ENCODE measurements at regions not wholly inside any gene's neighbourhood (a gene's known extent, or its start where the extent isn't known, plus 50 kb on each side); places are given as distances from the start of the nearest gene placed in this dataset.
"Not testable (repeated sequence)": the region's sequence is repeated elsewhere in the genome, so short reads cannot be mapped to it uniquely, and the experiment has no call there.

DNA sequence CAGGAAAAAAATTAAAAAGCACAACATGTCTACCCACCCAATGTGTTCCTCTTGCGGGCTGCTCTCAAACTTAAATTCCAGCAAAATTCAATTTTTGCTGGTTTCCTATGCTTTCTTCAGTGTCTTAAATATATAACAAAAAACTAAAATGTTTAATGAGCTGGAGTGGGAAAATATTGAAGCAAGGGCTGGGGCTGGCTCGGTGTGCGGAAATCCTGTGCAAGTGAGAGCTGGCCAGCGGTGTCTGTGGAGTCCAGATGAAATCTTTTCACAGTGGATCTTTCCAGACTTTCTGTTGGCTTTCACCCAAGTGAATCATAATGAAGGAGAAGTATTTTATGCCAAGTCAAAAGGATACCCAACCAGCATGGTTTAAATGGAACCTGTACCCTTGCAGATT lies 1733.6 kb downstream of the TP53TG3F start:
- no peak for DNase-seq (ENCODE audit: extremely low read depth in 1 of 11, low read depth in 9 of 11, low spot score in 4 of 11)

DNA sequence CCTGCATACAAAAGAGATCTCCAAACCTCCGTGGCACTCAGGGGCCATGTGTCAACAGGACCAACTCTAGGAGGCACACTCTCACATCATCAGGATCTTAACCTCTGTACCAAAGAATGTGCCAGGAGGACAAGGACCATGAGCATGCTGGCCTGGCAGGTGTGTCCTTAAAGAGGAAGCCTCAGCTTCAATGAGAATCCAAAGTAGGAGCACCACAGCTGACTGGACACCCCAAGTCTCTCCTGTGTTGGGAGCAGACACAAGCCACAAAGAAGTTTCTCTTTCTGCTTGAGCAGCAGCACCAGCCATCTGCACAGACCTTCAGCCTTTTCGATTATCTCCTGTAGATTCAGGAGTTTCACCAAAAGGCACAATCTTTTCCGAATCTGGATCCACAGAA lies 1734.5 kb downstream of the TP53TG3F start:
- no peak for DNase-seq (ENCODE audit: extremely low read depth in 1 of 11, low read depth in 9 of 11, low spot score in 4 of 11)

DNA sequence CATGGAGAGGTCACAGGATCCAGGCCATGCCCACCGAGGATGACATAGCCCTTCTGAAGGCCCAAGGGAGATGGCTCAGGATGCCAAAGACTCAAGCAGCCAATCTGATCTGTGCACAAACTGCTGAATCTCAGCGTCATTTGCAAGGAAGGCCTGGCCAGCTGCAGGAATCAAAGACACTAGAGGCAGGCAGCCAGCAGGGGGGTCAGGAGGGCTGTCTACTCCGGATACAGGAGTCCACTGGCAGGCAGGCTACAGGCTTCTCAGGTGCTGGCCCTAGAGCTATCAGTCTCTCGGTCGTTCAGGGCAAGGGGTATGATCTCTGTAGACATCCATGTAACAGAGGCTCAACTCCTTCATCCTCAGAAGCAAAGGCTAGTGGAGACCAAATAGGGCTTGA lies 1735.3 kb downstream of the TP53TG3F start:
- DNase-seq (ENCODE audit: extremely low read depth in 1 of 11, low read depth in 9 of 11, low spot score in 4 of 11): no peak

DNA sequence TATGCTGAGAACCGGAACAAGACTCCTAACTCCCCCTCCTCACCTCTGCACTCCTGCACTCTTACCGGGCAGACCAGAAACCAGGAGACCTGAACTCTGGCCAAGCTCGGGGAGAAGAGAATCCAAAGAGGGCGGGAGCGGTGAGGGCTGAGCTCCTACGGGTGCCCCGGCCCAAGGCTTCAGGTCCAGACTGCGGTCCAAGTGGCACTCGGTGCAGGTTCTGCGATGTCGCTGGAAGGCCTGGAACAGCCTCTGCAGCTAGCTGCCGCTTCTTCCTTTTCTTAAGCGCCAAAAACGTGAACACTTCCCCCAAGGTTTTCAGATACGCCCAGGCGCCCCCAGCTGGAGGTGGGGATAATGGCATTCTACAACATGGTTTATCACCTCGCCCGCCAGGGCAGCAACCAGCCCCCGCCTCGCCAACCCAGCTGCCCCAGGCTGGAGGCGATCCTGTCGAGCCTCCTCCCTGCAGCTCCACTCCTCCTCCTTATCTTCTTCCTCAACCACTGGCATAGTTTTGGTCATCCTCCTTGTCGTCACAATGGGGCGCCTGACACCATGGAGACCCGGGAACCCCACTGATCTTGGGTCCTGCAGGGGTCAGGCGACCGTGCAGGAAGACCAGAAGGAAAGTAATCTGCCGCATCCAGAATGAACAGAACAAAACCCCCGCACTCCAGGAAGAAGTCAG lies 1735.9 kb downstream of the TP53TG3F start:
- no peak for DNase-seq (ENCODE audit: extremely low read depth in 1 of 11, low read depth in 9 of 11, low spot score in 4 of 11)

DNA sequence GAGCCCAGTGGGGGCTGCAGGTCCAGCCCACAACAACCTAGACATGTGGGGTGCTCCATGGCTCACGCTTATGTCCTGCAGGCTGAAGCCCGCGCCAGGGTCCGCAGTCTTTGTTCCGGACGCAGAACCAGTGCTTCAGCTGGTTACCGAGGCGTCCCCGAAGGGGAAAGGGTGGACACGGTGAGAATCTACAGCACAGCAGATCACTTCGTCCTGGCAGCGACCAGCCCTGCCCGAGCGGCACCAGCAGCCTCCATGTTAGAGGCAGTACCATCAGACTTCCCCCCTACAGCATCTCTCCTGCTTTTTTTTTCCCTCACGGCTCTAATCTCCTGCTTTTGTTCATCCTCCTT lies 1736.4 kb downstream of the TP53TG3F start:
- no peak for DNase-seq (ENCODE audit: extremely low read depth in 1 of 11, low read depth in 9 of 11, low spot score in 4 of 11)

DNA sequence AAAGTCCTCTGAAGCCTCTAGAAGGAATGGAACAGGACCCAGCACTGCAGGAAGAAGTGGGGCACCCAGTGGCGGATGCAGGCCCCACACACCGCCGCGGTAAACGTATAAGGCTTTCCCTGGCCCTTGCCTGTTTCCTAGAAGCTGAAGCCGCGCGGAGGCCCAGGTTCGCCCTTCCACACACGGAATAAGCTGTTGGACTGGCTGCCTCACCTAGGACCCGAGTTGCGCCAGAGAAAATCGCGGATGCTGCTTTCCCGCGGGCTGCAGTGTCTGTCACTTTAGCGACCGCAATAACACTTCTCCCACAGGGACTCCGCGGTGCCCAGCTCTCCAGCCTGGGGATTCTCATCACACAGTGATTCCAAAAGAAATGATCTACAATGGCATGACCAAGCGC lies 1736.9 kb downstream of the TP53TG3F start:
- DNase-seq (ENCODE audit: extremely low read depth in 1 of 11, low read depth in 9 of 11, low spot score in 4 of 11): no peak

DNA sequence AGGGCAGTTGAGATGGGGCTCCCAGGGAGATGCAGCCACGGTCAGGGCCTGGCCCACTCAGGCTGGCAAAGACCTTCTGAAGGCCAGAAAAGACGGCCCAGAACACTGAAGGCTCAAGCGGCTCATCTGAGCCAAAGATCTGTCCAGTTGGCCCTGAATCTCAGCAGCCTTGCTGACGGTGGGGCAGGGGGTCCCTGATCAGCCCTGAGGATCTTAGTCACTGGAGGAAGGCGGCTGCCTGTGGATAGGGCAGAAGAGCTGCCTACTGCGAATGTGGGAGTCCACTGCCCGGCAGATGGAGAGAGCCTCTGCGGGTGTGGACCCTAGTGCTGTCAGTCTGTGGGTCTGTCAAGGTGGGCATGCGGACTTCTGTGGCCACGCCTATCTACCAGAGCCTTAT lies 1738.2 kb downstream of the TP53TG3F start:
- DNase-seq (ENCODE audit: extremely low read depth in 1 of 11, low read depth in 9 of 11, low spot score in 4 of 11): no peak

DNA sequence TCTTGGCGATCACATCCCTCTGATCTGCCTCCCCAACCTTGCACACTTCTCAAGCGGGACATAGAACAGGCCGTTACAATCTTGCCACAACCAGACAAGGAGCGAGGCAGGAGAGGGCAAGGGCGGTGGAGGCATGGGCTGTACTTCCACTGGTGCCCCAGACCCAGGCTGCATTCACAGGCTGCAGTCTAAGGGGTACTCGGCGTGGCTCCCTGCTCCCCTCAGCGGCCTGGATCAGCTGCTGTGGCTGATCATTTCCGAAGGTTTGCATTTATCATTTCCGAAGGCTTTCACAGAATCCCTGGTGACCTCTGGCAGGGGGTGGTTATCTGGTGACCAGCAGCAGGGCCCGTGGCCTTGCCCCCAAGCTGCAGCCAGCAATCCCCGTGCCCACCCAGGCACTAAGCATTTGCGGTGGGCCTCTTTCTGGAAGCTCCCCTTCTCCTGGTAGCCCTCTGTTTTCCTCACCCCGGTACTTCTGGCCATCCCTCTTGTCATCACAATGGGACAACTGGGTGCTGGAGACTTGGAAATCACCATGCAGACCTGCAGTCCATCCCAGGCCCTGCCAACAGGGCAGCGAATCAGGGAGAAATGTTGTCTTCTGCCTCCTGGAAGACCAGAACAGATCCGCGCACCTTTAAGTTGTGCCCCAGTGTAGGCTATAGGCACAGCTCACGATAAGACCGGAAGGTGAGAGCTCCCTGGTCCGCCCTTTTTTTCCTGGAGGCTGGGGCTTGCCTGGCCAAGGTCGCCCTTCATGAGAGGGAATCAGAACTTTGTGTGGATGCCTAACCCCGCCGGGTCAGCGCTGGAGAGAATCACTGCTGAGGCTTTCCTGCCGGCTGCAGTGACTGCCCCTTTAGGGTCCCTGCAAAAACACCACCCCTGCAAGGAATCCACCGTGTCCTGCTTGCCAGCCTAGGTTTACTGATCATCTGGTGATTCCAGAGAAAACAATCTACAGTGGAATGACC lies 1739.1 kb downstream of the TP53TG3F start:
- no peak for DNase-seq (ENCODE audit: extremely low read depth in 1 of 11, low read depth in 9 of 11, low spot score in 4 of 11)

DNA sequence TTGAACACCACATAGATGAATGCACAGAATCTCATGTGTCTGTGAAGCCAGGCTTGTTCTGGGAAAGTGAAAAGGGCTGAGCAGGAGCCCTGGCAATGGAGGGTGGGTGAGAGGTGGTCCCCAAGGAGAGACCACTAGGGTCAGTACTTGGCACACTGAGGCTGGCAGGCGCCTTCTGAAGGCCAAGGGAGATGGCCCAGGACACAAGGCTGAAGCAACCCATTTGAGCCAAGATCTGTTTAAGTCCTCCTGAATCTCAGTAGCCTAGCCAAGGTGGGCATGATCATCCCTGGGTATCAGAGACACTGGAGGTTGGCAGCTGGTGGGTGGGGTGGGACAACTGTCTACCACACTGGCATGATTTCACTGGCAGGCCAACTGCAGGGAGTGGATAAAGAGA lies 1741.2 kb downstream of the TP53TG3F start:
- DNase-seq (ENCODE audit: extremely low read depth in 1 of 11, low read depth in 9 of 11, low spot score in 4 of 11): no peak

DNA sequence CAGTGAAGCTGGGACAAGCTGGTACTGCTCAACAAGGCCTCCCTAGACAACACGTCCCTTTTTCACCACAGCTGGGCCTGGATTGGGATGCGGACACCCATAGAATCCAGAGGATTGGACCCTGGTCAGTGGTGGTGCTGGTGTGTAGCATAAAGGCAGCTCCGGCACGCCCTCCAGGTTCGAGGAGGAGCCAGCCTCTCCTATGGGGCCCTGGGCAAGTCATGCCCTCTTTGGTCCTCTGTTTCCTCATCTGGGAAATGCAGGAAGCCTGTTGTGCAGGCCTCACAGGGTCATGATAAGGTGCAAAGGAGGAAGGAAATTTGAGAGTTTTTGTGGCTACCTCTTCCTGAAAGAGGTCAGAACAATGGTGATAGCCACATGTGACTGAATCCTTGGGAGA lies 1741.7 kb downstream of the TP53TG3F start:
- DNase-seq (ENCODE audit: extremely low read depth in 1 of 11, low read depth in 9 of 11, low spot score in 4 of 11): no peak

DNA sequence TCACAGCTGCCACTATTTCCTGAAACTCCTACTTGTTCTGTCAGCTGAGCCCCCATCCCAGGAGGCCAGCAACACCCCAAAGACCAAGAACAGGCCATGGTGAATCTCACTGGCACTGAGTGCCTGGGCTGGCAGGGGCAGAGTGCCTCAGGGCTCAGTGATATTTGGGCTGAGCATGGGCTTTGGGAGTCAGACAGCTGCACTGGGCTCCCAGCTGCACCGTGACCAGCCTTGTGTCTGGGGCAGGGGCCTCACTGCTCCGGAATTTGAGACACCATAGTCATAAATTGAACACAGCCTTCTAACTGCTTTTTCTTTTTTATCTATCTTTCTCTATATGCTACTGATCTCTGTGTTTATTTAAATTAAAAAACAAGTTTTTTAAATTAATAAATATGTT lies 1744.2 kb downstream of the TP53TG3F start:
- DNase-seq (ENCODE audit: extremely low read depth in 1 of 11, low read depth in 9 of 11, low spot score in 4 of 11): no peak

DNA sequence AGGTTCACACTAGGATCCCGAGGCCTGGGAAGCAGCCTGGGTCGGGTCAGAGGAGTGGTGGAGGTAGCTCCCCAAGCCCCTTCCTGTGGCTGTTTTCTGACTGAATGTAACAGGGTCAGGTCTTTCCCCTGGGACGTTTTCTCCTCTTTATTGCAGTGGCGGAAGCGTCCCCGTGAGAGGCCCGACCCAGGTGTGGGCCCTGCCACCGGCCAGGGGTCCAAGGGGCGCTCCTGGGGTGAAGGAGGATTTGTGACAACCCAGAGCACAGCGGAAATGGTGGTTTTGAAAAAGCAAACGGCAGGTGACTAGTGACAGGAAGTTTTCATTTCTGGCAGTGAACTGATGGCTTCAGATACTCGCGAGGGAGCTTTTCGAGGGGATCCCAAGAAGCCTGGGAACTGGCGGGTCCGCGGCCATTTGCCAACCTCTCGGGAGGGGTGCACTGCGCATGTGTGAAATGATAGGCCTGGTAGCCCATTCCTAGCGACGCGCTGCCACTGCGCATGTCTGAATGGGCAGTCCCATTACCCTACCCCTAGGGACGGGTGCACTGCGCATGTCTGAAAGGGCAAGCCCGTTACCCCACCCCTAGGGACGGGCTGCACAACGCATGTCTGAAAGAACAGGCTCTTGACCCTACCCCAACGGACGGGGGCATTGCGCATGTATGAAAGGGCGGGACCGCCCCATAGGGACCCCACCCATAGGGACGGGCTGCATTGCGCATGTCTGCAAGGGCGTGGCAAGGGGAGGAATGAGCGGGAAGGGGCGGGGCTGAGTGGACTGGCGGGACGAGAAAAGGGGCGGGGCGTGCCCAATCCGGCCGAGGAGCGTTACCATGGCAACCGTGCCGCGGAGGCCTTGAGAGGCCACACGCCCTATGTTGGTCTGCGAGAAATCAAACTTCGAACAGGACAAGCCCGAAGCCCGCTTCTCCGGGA lies 1747.9 kb downstream of the TP53TG3F start:
- no peak for DNase-seq (ENCODE audit: extremely low read depth in 1 of 11, low read depth in 9 of 11, low spot score in 4 of 11)

DNA sequence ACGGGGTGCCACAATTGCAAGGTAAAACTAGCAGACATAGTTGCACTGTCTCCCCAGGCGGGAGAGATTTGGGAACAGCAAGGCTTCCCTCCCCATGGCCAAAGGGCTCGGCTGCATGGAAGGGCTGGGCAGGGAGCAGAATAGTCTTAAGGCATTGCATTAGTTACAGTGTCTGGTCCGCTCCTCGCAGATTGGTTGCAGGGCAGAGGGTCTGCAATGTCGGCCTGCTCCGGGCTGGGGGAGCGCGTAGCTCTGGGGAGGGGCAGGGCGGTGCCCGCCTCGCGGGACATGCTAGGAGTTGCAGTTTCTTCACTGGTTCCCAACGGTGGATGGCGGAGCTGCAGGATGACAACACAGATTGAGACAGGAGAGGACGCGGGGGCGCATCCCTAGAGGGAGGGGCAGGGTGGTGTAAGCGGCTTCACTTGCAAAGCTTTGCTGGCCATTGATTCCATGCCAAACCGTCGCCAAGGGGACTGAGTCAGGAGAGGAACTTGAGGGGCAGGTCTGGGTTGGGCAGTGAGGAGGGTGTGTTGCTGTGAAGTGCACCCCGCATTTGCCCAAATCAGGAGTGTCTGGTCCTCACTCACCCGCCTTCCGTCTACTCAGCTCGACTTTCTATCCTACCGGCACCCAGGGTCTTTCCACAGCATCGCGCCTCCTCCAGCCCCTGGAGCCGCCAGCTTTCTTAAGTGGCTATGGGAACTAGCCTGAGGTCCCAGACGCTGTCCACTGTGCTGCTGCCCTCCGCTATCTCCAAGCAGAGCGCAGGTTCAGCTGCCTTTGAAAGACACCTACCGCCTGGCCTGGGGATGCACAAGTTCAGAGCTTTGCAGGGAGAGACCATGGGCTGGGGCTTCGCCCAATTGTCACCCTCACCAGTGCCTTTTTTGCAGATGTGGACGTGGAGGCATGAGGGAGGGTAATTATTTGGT lies 1748.9 kb downstream of the TP53TG3F start:
- DNase-seq (ENCODE audit: extremely low read depth in 1 of 11, low read depth in 9 of 11, low spot score in 4 of 11): no peak

DNA sequence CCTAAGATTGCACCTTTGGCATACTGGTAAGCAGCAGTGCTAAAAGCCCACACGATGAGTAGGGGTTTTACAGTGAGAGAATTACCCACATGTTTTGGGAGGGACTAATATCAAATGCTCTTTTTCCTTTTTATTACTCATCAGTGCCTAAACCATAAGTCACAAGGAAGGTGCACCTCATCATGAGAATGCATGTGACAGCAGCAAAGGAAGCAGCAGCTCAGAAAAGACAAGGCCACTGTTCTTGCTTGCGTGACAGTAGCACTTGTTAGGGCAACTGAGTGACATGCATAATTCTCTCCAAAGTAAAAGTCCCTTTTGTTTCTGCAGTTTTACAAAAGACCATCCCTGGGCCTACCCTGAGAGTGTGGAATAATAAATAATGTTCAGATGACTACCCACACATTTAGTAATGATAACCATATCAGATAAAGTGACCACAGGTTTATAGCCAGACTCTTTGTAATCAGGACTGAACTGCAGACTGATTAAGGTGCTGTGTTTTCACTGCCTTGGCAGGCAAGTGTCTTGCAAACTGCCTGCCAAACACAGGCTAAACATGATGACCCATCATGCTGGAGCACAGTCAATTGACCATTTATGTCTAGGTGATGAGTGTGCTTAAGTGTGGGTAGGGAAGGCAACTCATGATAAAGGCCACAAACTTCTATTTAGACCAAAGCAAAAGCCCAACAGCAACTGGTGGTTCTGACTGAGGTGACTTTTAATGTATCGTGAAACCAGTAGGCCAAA lies 1751.4 kb downstream of the TP53TG3F start:
- DNase-seq (ENCODE audit: extremely low read depth in 1 of 11, low read depth in 9 of 11, low spot score in 4 of 11): no peak

DNA sequence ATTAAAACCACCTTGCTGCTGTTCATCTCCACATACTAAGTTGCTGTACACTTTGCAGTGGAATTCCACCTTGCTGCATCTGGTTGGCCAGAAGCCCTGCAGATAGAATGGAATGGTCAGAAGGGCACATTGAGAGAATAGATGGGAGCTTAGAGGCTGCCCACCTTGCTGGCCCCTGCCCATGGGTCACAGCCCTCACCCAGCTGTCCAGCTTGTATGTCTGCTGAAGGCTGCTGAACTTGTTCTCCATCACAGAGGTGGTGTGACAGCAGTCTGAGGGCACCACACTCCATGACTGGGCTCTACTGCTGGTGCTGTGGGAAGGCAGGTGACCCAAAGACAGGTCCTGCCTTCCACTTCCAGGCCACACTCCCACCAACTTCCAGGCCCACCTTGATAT lies 1755.4 kb downstream of the TP53TG3F start:
- no peak for DNase-seq (ENCODE audit: extremely low read depth in 1 of 11, low read depth in 9 of 11, low spot score in 4 of 11)

DNA sequence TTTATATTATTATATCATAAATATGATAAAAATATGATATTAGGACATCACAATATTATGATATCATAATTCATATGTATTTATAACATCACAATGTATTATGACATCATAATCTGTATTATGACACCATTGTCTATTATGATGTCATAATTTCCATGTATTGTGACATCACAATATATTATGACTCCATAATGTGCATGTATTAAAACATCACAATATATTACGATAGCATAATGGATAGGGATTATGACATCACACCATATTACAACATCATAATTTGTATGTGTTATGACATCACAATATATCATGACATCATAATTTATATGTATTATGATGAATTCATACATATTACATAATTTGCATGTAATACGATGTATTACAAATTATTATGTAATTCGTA lies 1755.9 kb downstream of the TP53TG3F start:
- DNase-seq (ENCODE audit: extremely low read depth in 1 of 11, low read depth in 9 of 11, low spot score in 4 of 11): no peak

DNA sequence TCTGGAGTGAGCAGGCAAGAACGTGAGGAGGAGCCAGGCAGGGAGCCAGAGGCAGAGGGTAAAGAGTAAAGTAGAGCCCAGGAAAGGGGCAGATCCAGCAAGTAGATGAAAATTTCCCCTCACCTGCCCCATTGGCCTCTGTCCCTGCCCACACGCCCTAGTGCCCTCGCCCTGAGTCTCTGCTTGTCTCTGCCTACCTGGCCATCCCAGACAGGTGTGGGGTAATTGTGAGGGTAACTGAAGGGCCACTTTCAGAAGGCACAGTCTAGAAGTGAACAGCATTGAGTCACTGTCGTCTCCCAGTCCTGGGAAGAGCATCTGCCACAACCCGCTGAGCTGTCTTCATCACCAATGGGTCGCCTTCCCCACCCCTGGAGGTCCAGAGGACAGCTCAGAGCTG lies 1756.8 kb downstream of the TP53TG3F start:
- not testable (repeated sequence) for DNase-seq (ENCODE audit: extremely low read depth in 1 of 11, low read depth in 9 of 11, low spot score in 4 of 11)
